ENCODE measurements at regions not wholly inside any gene's neighbourhood (a gene's known extent, or its start where the extent isn't known, plus 50 kb on each side); places are given as distances from the start of the nearest gene placed in this dataset.

DNA sequence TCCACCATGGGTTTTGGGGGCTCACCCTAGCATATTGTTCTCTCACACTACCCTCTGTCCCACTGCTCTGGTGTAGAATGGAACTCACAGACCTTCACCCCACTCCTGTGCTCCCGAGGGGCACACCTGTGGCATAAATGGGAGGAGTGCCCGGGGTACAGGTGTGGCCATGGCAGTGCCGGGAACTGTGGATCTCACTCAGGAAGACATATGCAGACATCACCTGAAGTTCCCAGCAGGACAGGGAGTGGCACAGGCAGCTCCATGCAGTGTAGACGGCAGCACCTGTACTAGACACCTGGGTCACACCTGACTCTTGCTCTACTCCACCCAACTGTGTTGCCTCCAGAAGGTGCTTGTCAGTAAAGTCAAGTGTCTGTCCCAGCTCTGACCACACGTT is 57.6 kb upstream of the MRPS22 start:
- H3K4me3 ChIP-seq (replicated peaks; ENCODE audit: low read depth, low read length): no peak overlapping the region
- TF ChIP-seq, protein P1, sequence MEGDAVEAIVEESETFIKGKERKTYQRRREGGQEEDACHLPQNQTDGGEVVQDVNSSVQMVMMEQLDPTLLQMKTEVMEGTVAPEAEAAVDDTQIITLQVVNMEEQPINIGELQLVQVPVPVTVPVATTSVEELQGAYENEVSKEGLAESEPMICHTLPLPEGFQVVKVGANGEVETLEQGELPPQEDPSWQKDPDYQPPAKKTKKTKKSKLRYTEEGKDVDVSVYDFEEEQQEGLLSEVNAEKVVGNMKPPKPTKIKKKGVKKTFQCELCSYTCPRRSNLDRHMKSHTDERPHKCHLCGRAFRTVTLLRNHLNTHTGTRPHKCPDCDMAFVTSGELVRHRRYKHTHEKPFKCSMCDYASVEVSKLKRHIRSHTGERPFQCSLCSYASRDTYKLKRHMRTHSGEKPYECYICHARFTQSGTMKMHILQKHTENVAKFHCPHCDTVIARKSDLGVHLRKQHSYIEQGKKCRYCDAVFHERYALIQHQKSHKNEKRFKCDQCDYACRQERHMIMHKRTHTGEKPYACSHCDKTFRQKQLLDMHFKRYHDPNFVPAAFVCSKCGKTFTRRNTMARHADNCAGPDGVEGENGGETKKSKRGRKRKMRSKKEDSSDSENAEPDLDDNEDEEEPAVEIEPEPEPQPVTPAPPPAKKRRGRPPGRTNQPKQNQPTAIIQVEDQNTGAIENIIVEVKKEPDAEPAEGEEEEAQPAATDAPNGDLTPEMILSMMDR (IDR thresholded peaks at IDR 0.05; ENCODE audit: low read depth, low read length, missing control alignments): no peak
- no peak for DNase-seq (ENCODE audit: extremely low read depth, low read depth)

DNA sequence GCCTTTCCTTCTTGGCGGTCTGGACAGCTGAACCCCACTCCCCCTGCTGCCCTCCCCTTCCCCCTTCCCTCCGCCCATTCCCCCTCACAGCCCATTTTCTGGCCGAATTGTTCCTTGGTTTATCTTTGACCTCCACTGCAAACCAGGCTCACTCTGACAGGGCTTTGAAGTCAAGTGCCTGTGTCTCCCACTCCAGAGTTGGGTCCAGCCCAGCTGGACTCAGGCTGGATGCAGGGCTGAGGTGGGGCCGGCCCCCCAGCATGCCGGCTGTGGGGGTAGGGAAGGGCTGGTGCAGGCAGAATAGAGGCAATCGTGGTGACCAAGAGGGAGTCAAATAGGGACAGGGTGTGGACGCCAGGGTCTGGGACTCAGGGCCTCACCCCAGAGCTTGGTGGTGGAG is 57.0 kb upstream of the MRPS22 start:
- TF ChIP-seq, protein P1 (IDR thresholded peaks at IDR 0.05; ENCODE audit: low read depth, low read length, missing control alignments): no peak
- no peak overlapping the region for H3K4me3 ChIP-seq (replicated peaks; ENCODE audit: low read depth, low read length)
- no peak for DNase-seq (ENCODE audit: extremely low read depth, low read depth)

DNA sequence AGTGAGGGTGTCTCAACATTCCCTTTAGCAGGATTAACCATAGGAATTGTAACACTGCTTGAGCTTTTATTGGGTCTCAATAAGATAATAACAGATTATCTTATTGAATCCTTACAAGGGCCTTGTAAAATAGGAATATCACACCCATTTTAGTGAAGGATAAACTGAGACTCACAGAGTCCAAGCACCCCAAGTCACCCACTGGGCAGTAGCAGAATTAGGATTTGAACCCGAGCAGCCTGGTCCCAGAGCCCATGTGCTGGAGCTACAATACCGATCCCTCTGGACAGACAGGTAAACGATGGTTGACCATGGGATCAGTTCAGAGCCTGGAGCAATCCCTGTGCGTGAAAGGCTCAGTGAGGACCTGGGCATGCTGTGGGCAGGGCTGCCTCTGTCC is 56.3 kb upstream of the MRPS22 start:
- H3K4me3 ChIP-seq (replicated peaks; ENCODE audit: low read depth, low read length): no peak overlapping the region
- DNase-seq (ENCODE audit: extremely low read depth, low read depth): no peak
- TF ChIP-seq, protein P1 (IDR thresholded peaks at IDR 0.05; ENCODE audit: low read depth, low read length, missing control alignments): no peak

GRCh38 chr3:139288266-139288821 is 55.5 kb upstream of the MRPS22 start:
- no peak overlapping the region for H3K4me3 ChIP-seq (replicated peaks; ENCODE audit: low read depth, low read length)
- TF ChIP-seq, protein P1 (IDR thresholded peaks at IDR 0.05; ENCODE audit: low read depth, low read length, missing control alignments): peak; percentile 32
- no peak for DNase-seq (ENCODE audit: extremely low read depth, low read depth)

DNA sequence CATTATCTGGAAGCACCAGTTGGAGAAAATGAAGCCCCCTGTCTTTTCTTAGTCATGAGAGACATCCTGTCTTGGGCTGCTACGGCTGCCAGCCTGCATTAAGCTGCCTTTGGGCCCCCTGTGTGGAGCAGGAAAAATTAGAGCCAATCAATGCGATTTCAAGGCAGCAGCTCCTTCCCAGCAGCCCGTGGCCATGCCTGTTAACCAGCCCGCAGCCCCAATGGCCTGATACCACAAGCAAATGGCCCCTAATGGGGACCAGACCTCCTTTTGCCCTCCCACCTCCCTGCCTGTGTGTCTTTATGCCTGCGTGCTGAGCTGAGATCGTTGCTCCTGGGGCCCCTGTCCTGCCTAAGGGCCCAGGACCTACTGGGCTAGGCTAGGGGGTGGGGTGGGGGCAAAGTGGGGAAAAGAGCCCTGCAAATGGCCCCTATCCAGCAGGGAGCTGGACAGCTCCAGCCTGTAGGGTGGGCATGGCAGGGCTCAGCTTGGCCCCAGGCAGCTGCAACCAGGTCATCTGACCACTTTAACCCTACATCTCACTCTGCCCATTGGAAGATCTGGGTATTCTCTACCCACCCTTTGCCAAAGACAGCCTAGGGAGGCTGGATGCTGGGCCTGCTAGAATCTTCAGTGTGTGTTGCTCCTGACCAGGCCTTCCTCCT is 53.8 kb upstream of the MRPS22 start:
- TF ChIP-seq, protein P1 (IDR thresholded peaks at IDR 0.05; ENCODE audit: low read depth, low read length, missing control alignments): no peak
- no peak for DNase-seq (ENCODE audit: extremely low read depth, low read depth)
- no peak overlapping the region for H3K4me3 ChIP-seq (replicated peaks; ENCODE audit: low read depth, low read length)

DNA sequence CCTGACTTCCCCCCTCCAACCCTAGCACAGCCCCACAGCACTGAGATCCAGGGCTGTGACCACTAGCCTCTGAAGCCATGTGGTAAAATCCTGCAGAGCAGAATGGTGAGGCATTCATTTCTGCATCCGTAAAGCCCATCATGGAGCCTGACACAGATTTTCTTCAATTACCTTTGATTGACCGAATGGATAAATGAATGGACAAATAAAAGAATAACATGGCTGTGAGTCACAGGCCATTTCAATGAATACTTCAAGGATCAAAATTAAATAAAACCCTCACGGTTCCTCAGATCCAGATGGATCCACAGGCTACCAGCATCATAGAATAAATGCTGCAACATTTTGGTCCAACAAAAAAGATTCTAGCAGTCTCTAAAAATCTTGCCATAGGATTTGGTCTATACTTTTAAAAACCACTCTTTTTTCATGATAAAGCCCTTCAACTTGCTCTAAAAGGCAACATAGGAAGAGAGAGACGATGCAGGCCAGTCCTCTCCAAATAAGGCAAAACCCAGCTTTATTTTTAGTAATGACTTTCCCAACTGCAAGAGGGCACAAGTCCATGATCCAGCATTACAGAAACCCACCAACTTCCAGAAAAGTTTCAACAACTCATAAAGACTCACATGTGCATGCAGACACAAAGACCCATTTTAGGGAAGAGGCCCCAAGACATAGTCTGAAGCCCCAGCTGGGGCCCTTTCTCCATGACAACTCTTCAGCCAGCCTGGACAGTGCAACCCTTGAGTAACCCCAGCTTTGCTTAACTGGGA is 52.4 kb upstream of the MRPS22 start:
- TF ChIP-seq, protein P1 (IDR thresholded peaks at IDR 0.05; ENCODE audit: low read depth, low read length, missing control alignments): no peak
- DNase-seq (ENCODE audit: extremely low read depth, low read depth): no peak
- no peak overlapping the region for H3K4me3 ChIP-seq (replicated peaks; ENCODE audit: low read depth, low read length)

Data from HFF-Myc (cell line).